ENCODE measurements at regions not wholly inside any gene's neighbourhood (a gene's known extent, or its start where the extent isn't known, plus 50 kb on each side); places are given as distances from the start of the nearest gene placed in this dataset.
"Not testable (repeated sequence)": the region's sequence is repeated elsewhere in the genome, so short reads cannot be mapped to it uniquely, and the experiment has no call there.

DNA sequence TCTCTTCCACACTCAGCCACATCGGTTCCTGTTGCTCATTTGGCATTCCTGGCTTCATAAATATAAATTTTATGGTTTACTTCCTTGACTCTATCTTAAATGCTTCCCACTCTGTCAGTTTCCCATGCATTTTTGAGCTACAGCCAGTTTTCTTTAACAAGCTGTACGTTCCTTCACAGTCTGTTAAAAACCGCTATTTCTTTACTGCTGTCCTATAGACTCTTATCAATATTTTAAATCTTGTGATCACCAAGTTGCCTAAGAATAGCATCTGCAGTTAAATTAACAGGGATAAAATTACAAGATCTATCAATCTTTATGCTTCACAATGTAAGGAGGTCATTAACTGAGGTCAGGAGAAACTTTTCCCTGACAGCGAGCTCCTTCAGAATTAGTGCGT lies 103.1 kb upstream of the RHOBTB1 start (continued):
- TF ChIP-seq, protein P1, sequence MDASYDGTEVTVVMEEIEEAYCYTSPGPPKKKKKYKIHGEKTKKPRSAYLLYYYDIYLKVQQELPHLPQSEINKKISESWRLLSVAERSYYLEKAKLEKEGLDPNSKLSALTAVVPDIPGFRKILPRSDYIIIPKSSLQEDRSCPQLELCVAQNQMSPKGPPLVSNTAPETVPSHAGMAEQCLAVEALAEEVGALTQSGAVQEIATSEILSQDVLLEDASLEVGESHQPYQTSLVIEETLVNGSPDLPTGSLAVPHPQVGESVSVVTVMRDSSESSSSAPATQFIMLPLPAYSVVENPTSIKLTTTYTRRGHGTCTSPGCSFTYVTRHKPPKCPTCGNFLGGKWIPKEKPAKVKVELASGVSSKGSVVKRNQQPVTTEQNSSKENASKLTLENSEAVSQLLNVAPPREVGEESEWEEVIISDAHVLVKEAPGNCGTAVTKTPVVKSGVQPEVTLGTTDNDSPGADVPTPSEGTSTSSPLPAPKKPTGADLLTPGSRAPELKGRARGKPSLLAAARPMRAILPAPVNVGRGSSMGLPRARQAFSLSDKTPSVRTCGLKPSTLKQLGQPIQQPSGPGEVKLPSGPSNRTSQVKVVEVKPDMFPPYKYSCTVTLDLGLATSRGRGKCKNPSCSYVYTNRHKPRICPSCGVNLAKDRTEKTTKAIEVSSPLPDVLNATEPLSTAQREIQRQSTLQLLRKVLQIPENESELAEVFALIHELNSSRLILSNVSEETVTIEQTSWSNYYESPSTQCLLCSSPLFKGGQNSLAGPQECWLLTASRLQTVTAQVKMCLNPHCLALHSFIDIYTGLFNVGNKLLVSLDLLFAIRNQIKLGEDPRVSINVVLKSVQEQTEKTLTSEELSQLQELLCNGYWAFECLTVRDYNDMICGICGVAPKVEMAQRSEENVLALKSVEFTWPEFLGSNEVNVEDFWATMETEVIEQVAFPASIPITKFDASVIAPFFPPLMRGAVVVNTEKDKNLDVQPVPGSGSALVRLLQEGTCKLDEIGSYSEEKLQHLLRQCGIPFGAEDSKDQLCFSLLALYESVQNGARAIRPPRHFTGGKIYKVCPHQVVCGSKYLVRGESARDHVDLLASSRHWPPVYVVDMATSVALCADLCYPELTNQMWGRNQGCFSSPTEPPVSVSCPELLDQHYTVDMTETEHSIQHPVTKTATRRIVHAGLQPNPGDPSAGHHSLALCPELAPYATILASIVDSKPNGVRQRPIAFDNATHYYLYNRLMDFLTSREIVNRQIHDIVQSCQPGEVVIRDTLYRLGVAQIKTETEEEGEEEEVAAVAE (CRISPR knock-in tag; IDR thresholded peaks at IDR 0.05; ENCODE audit: borderline replicate concordance), result no peak

DNA sequence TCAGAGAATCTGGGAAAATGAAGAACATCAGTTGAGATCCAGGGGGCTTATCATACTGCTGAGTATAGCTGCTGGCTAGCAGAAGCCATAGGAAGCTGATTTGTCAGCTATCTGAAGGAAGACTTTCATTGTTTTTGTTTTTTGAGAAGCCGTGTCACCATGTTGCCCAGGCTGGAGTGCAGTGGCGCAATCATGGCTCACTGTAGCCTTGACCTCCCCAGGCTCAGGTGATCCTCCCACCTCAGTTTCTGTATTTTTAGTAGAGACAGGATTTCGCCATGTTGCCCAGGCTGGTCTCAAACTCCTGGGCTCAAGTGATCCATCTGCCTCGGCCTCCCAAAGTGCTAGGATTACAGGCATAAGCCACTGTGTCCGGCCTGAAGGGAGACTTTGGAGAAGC lies 101.5 kb upstream of the RHOBTB1 start:
- H2AFZ ChIP-seq (ENCODE audit: low read length); FAIRE-seq; intact Hi-C loops (cut with micrococcal nuclease; ENCODE audit: unreplicated experiment); ATAC-seq; H3K4me2 ChIP-seq (ENCODE audit: low read depth, low read length); H3K79me2 ChIP-seq (ENCODE audit: insufficient read depth, low read length); in situ Hi-C loops (cut with HindIII; ENCODE audit: extremely low pct_ligation_motif_present, low pct_unique_long_range_greater_than_20kb); H3K9me3 ChIP-seq (ENCODE audit: low read length); H3K27me3 ChIP-seq (ENCODE audit: control insufficient read depth in 1 of 2, insufficient read depth in 2 of 2, low read length in 2 of 2); CTCF ChIA-PET (ENCODE audit: low intra/inter-chr PET ratio, low total read pairs); H4K20me1 ChIP-seq (ENCODE audit: insufficient read depth, low read length); H3K27ac ChIP-seq (ENCODE audit: extremely low read length, insufficient read depth, low read length); DNase-seq (ENCODE audit: low spot score); H3K4me3 ChIP-seq (replicated peaks in 1 of 3; ENCODE audit: insufficient read depth in 1 of 3, low read depth in 2 of 3, low read length in 3 of 3); H3K9ac ChIP-seq (ENCODE audit: insufficient read depth, low read depth, low read length); POLR2A ChIA-PET; H3K36me3 ChIP-seq (replicated peaks in 1 of 2; ENCODE audit: control insufficient read depth in 1 of 2, insufficient read depth in 2 of 2, low read length in 2 of 2); BruUV-seq (replicated peaks); TF ChIP-seq NR2F6 (IDR thresholded peaks at IDR 0.05): not testable (repeated sequence)
- H3K4me1 ChIP-seq (ENCODE audit: insufficient read depth, low read length), result peaks cover 15% of the 10 kb centered on the region
- 77% methylated on average over 5 of the region's 5 CpGs for WGBS (ENCODE audit: low lambda C conversion rate)
- TF ChIP-seq RARA (CRISPR knock-in tag; IDR thresholded peaks at IDR 0.05), result peak; percentile 52
- TF ChIP-seq ZMYM4 (CRISPR knock-in tag; IDR thresholded peaks at IDR 0.05), result peak; percentile 65
- TF ChIP-seq CEBPG (CRISPR knock-in tag; IDR thresholded peaks at IDR 0.05), result peak; percentile 59
- TF ChIP-seq NR2F6 (CRISPR knock-in tag; IDR thresholded peaks at IDR 0.05), result peak; percentile 62; the same call in 1 of the 2 replicates
- peak; percentile 55 for TF ChIP-seq HOXA3 (CRISPR knock-in tag; IDR thresholded peaks at IDR 0.05)
- TF ChIP-seq NR2C2 (CRISPR knock-in tag; IDR thresholded peaks at IDR 0.05; ENCODE audit: borderline replicate concordance), result peak; percentile 28; the same call in 1 of the 2 replicates
- TF ChIP-seq POGZ (CRISPR knock-in tag; IDR thresholded peaks at IDR 0.05), result peak; percentile 55
- TF ChIP-seq ZNF644 (CRISPR knock-in tag; IDR thresholded peaks at IDR 0.05; ENCODE audit: low read depth), result peak; percentile 77
- TF ChIP-seq, protein P2, sequence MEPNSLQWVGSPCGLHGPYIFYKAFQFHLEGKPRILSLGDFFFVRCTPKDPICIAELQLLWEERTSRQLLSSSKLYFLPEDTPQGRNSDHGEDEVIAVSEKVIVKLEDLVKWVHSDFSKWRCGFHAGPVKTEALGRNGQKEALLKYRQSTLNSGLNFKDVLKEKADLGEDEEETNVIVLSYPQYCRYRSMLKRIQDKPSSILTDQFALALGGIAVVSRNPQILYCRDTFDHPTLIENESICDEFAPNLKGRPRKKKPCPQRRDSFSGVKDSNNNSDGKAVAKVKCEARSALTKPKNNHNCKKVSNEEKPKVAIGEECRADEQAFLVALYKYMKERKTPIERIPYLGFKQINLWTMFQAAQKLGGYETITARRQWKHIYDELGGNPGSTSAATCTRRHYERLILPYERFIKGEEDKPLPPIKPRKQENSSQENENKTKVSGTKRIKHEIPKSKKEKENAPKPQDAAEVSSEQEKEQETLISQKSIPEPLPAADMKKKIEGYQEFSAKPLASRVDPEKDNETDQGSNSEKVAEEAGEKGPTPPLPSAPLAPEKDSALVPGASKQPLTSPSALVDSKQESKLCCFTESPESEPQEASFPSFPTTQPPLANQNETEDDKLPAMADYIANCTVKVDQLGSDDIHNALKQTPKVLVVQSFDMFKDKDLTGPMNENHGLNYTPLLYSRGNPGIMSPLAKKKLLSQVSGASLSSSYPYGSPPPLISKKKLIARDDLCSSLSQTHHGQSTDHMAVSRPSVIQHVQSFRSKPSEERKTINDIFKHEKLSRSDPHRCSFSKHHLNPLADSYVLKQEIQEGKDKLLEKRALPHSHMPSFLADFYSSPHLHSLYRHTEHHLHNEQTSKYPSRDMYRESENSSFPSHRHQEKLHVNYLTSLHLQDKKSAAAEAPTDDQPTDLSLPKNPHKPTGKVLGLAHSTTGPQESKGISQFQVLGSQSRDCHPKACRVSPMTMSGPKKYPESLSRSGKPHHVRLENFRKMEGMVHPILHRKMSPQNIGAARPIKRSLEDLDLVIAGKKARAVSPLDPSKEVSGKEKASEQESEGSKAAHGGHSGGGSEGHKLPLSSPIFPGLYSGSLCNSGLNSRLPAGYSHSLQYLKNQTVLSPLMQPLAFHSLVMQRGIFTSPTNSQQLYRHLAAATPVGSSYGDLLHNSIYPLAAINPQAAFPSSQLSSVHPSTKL (CRISPR knock-in tag; IDR thresholded peaks at IDR 0.05), result 0 out of 2 replicates have a peak, but pooled peaks have one; percentile 39
